ENCODE measurements at regions not wholly inside any gene's neighbourhood (a gene's known extent, or its start where the extent isn't known, plus 50 kb on each side); places are given as distances from the start of the nearest gene placed in this dataset.
"Not testable (repeated sequence)": the region's sequence is repeated elsewhere in the genome, so short reads cannot be mapped to it uniquely, and the experiment has no call there.

DNA sequence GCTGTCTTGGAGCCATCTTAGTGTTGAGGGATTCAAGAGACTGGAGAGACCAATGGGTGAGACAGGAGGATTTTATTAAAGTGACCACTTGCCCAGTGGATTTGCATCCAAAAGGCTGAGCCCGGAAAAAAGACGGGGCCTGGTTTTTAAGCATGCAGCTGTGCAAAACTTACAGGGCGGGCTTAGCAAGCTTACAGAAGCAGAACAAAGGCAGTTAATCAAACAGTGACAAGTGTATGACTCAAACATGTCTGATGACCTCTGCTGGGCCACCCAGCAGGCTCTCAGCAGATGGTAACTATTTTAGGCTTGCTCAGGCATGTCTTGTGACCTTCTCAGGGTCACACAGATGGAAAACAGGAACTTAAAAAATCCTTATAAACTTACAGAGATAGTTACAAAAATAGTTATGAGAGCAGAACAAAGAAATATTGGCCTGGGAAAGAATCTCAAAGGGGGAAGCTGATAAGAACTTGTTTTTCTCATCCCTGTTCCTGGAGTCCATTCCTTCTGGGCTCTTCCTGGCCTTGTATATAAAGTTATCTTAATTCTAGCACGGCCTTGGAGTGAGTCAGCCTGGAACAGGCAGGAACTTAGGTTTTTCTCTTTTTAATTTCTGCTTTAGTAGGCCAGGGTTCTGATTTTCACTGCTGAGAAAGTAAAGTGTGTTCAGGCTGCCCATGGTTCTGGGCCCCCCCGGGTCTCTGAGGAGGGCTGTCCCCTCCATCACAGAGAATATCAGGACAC is 141.3 kb downstream of the CCDC74A start:
- H3K27ac Mint-ChIP-seq; H3K36me3 Mint-ChIP-seq (ENCODE audit: insufficient read depth); DNase-seq; ATAC-seq (replicated peaks); H3K9me3 Mint-ChIP-seq; H3K4me3 Mint-ChIP-seq: not testable (repeated sequence)
- H3K4me1 Mint-ChIP-seq (ENCODE audit: low read depth in 2 of 2), result peaks cover 10 to 12% of the 10 kb centered on the region in 2 donors
- H3K27me3 Mint-ChIP-seq, result peaks cover 37 to 48% of the 10 kb centered on the region in 2 donors

- Mint-ChIP-seq H3K4me1 (ENCODE audit: low read depth in 2 of 2) (peaks cover 12 to 13% of the 10 kb centered on the region in 2 donors), H3K4me3 (peak overlapping the region; percentile 64 to 72), H3K27me3 (peaks cover 42 to 54% of the 10 kb centered on the region in 2 donors)
- not testable (repeated sequence) for DNase-seq; ATAC-seq (replicated peaks); H3K36me3 Mint-ChIP-seq (ENCODE audit: insufficient read depth); H3K27ac Mint-ChIP-seq; H3K9me3 Mint-ChIP-seq
Measured at GRCh38 chr2:131671841-131672470, 144.3 kb downstream of the CCDC74A start.

GRCh38 chr2:131672471-131673399 is 145.0 kb downstream of the CCDC74A start:
- peak; percentile 41 to 65 (median 53) for DNase-seq
- Mint-ChIP-seq H3K4me1 (ENCODE audit: low read depth in 2 of 2) (peaks cover 12 to 13% of the 10 kb centered on the region in 2 donors), H3K4me3 (peak overlapping the region; percentile 64 to 72), H3K27me3 (peaks cover 42 to 54% of the 10 kb centered on the region in 2 donors)
- not testable (repeated sequence) for H3K27ac Mint-ChIP-seq; H3K9me3 Mint-ChIP-seq; H3K36me3 Mint-ChIP-seq (ENCODE audit: insufficient read depth)
- peak; percentile 92 for ATAC-seq (replicated peaks)

- H3K4me1 Mint-ChIP-seq (ENCODE audit: low read depth in 2 of 2), result peaks cover 12 to 13% of the 10 kb centered on the region in 2 donors
- H3K36me3 Mint-ChIP-seq (ENCODE audit: insufficient read depth), result no peaks in the 10 kb centered on the region
- peak overlapping the region; percentile 64 to 72 for H3K4me3 Mint-ChIP-seq
- DNase-seq, result peak; percentile 51 to 57 (median 56)
- H3K27ac Mint-ChIP-seq, result no peak overlapping the region
- ATAC-seq (replicated peaks), result peak; percentile 70
- peaks cover 33 to 51% of the 10 kb centered on the region in 2 donors for H3K27me3 Mint-ChIP-seq
- no peaks in the 10 kb centered on the region for H3K9me3 Mint-ChIP-seq
Measured at GRCh38 chr2:131673400-131674173, 145.9 kb downstream of the CCDC74A start.

- Mint-ChIP-seq H3K9me3 (no peaks in the 10 kb centered on the region), H3K36me3 (ENCODE audit: insufficient read depth) (no peaks in the 10 kb centered on the region), H3K27me3 (peaks cover 29 to 46% of the 10 kb centered on the region in 2 donors), H3K27ac (no peak overlapping the region), H3K4me1 (ENCODE audit: low read depth in 2 of 2) (peaks cover 12 to 13% of the 10 kb centered on the region in 2 donors), H3K4me3 (peak overlapping the region; percentile 64 to 72)
- ATAC-seq (replicated peaks), result no peak
- no peak for DNase-seq
Measured at GRCh38 chr2:131674174-131674507, 146.5 kb downstream of the CCDC74A start.

DNA sequence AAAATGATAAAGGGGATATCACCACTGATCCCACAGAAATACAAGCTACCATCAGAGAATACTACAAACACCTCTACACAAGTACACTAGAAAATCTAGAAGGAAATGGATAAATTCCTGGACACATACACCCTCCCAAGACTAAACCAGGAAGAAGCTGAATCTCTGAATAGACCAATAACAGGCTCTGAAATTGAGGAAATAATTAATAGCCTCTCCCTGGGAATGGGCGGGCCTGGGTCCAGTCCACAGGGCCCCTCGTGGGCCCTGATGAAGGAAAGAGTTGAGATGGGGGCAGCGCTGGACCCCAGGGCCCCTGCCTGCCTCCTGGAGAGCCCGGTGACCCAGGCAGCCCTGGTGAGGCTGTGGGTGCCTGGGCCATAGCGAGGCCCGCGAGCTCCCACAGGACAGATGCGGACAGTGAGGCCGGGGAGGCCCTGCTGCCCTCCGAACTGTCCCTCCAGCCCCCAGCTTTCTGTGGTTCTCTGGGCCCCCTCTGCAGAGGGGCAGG is 154.0 kb downstream of the CCDC74A start:
- not testable (repeated sequence) for H3K27me3 Mint-ChIP-seq; DNase-seq; H3K36me3 Mint-ChIP-seq (ENCODE audit: insufficient read depth); H3K9me3 Mint-ChIP-seq; ATAC-seq (replicated peaks)
- H3K27ac Mint-ChIP-seq, result peak overlapping the region; percentile 71 to 83
- peaks cover 31 to 39% of the 10 kb centered on the region in 2 donors for H3K4me1 Mint-ChIP-seq (ENCODE audit: low read depth in 2 of 2)
- H3K4me3 Mint-ChIP-seq, result peak overlapping the region; percentile 86 to 90

GRCh38 chr2:131682122-131682944 is 154.6 kb downstream of the CCDC74A start:
- Mint-ChIP-seq H3K27ac (peak overlapping the region; percentile 71 to 83), H3K27me3 (no peaks in the 10 kb centered on the region), H3K4me1 (ENCODE audit: low read depth in 2 of 2) (peaks cover 31 to 39% of the 10 kb centered on the region in 2 donors)

DNA sequence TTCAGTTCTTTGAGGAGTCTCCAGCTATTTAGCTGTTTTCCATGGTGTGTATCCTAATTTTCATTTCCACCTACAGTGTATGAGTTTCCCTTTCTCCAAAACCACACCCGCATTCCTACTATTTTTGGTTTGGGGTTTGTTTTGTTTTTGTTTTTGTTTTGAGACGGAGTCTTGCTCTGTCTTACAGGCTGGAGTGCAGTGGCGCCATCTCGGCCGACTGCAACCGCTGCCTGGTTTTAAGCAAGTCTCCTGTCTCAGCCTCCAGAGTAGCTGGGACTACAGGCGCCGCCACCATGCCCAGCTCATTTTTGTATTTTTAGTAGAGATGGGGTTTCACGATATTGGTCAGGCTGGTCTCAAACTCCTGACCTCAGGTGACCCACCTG is 155.2 kb downstream of the CCDC74A start:
- H3K27me3 Mint-ChIP-seq; H3K9me3 Mint-ChIP-seq; H3K36me3 Mint-ChIP-seq (ENCODE audit: insufficient read depth): not testable (repeated sequence)
- Mint-ChIP-seq H3K27ac (peak overlapping the region; percentile 71 to 83), H3K4me1 (ENCODE audit: low read depth in 2 of 2) (peaks cover 31 to 39% of the 10 kb centered on the region in 2 donors), H3K4me3 (peak overlapping the region; percentile 86 to 90)
- DNase-seq (peak in 1 of 3 experiments; percentile 14), ATAC-seq (replicated peaks) (peak; percentile 43)

More at GRCh38 chr2:131682122-131682944, 154.6 kb downstream of the CCDC74A start:
- H3K9me3 Mint-ChIP-seq, result no peaks in the 10 kb centered on the region
- no peaks in the 10 kb centered on the region for H3K36me3 Mint-ChIP-seq (ENCODE audit: insufficient read depth)
- H3K4me3 Mint-ChIP-seq, result peak overlapping the region; percentile 86 to 90
- DNase-seq (peak; percentile 49 to 63 (median 53)), ATAC-seq (replicated peaks) (peak; percentile 97)

DNA sequence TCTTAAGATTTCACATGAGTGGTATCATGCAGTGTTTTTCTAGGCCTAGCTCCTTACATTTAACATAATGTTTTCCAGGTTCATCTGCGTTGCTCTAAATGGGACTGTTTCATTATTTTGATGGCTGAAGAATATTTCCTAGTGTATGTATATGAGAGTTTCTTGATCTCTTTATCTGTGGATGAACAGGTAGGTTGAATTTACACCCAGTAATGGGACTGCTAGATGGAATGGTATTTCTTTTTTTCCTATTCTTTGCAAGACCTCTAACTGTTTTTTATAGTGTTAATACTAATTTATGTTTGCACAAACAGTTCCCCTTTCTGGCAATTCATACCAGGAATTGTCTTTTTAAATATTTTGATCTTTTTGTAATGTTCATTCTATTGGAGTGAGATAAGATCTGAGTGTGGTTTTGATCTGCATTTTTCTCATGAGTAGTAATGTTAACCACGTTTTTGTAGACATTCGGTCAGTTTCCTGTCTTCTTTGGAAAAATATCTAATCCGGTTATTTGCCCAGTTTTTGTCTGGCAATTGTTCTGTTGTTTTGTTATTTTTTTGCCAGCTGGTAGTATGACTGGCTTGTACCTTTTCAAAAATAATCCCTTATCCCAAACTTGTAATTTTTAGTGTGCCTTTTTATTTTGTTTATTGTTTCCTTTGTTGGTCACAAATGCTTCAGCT is 157.1 kb downstream of the CCDC74A start:
- Mint-ChIP-seq H3K4me3 (peak overlapping the region in 1 of 2 donors; percentile 90), H3K4me1 (ENCODE audit: low read depth in 2 of 2) (peaks cover 31 to 39% of the 10 kb centered on the region in 2 donors), H3K27ac (peak overlapping the region in 1 of 2 donors; percentile 16)
- H3K36me3 Mint-ChIP-seq (ENCODE audit: insufficient read depth); H3K9me3 Mint-ChIP-seq; H3K27me3 Mint-ChIP-seq; DNase-seq; ATAC-seq (replicated peaks): not testable (repeated sequence)

DNA sequence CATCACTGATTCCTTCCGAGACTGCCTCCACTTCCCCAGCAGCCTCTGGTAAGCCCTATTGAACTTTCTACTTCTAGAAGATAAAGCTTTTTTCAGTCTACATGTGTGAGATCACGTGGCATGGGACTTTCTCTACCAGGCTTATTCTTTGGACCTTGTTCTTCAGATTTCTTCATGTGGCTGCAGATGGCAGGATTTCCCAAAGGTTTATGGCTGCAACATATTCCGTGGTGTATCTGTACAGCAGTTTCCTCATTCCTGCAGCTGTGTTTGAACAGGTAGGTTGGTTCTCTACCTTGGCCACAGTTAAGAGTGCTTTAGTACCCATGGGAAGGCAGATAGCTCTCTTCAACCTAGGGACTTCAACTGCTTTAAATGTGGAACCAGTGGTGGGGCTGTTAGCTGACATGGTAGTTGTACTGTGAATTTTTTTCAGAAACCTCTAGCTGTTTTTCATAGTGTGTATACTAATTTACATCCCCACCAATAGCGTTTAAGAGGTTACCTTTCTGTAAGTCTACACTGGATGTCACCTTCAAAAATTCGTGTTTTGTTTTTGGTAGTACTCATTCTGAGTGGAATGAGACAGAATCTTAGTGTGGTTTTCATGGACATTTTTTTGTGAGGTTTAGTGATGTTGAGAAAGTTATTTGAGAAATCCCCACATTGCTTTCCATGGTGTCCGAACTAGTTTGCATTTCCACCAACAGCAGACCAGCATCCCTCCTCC is 158.6 kb downstream of the CCDC74A start:
- Mint-ChIP-seq H3K4me1 (ENCODE audit: low read depth in 2 of 2) (peaks cover 27 to 38% of the 10 kb centered on the region in 2 donors), H3K9me3 (peaks cover under 1 to 16% of the 10 kb centered on the region in 2 donors), H3K36me3 (ENCODE audit: insufficient read depth) (peaks cover 13% of the 10 kb centered on the region)
- H3K27me3 Mint-ChIP-seq; H3K4me3 Mint-ChIP-seq; H3K27ac Mint-ChIP-seq; DNase-seq; ATAC-seq (replicated peaks): not testable (repeated sequence)

DNA sequence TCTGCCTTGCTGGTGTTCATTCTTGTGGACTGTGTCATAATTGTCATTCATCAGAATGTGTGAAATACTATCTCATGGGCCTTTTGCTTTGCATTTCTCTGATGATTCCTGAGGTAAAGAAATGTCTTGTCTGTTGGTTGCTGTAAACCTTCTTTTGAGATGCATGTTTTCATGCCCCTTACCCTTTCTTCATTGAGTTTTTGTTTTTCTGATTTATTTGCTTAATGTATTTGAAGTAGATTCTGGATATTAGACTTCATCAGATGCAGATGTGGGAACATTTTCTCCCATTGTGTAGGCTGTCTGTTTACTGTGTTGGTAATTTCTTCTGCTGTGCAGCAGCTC is 159.2 kb downstream of the CCDC74A start:
- not testable (repeated sequence) for H3K4me3 Mint-ChIP-seq; ATAC-seq (replicated peaks); DNase-seq; H3K27me3 Mint-ChIP-seq; H3K27ac Mint-ChIP-seq
- Mint-ChIP-seq H3K4me1 (ENCODE audit: low read depth in 2 of 2) (peaks cover 25 to 35% of the 10 kb centered on the region in 2 donors), H3K36me3 (ENCODE audit: insufficient read depth) (peaks cover 13% of the 10 kb centered on the region), H3K9me3 (peaks cover 3 to 22% of the 10 kb centered on the region in 2 donors)
